ENCODE measurements at regions not wholly inside any gene's neighbourhood (a gene's known extent, or its start where the extent isn't known, plus 50 kb on each side); places are given as distances from the start of the nearest gene placed in this dataset.

- DNase-seq (ENCODE audit: low spot score), result no peak
Observed at GRCh38 chr18:1564793-1565192, 660.1 kb downstream of the ADCYAP1 start.

- no peak for DNase-seq (ENCODE audit: low spot score)
Observed at GRCh38 chr18:1571206-1571605, 666.5 kb downstream of the ADCYAP1 start.

DNA sequence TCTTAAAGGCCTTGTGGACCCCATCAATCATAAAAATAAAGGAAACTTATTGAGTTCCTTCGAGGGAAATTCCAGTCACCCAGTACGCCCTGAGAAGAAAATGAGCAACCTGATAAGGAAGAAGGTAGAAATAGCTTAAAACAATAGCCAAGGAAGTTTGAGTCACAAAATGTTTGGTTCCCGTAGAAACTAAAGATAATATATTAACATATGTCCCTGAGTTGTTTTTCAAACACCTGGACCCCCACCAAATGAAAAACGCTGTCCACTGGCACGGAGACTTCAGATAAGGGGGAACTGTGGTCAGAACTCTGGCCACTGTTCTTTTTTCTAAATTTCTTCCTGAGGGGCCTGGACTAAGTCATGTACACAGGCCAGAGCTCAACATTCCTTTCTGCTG is 669.1 kb downstream of the ADCYAP1 start:
- no peak for DNase-seq (ENCODE audit: low spot score)

DNA sequence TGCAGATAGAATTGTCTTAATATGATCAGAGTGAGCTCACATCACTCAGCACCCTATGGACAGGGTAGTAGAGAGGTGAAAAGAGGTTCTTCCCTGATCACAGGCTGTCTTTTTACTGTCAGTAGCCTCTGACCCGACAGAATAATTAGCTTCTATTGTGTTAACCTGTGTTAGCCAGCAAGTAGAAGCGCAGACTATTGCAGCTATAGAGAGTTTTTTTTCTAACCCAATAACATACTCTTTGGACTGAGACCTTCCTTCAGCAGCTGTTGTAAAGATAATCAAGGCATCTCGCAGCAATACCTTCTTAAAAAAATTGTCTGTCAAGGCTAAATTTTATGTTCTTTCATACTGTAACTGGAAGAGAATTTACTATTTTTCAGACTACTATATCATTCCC is 670.4 kb downstream of the ADCYAP1 start:
- DNase-seq (ENCODE audit: low spot score), result no peak

GRCh38 chr18:1578505-1578904 is 673.8 kb downstream of the ADCYAP1 start:
- DNase-seq (ENCODE audit: low spot score), result no peak

DNA sequence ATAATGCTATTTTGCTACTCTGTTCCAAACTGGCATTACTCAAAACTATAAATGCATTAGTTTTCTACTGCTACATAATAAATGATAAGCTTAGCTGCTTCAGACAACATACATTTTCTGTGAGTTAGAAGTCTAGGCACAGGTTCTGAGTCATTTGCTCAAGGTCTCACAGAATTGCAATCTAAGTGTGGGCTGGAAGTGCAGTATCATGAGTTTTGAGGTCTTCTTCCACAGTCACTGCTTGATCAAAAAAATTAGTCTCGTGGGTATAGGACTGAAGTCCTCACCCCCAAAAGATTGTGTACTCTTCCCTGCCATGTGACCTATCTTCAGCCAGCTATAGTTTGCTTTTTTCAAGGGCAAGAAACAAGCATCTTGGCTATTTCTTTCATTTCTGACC is 676.9 kb downstream of the ADCYAP1 start:
- DNase-seq (ENCODE audit: low spot score), result no peak

DNA sequence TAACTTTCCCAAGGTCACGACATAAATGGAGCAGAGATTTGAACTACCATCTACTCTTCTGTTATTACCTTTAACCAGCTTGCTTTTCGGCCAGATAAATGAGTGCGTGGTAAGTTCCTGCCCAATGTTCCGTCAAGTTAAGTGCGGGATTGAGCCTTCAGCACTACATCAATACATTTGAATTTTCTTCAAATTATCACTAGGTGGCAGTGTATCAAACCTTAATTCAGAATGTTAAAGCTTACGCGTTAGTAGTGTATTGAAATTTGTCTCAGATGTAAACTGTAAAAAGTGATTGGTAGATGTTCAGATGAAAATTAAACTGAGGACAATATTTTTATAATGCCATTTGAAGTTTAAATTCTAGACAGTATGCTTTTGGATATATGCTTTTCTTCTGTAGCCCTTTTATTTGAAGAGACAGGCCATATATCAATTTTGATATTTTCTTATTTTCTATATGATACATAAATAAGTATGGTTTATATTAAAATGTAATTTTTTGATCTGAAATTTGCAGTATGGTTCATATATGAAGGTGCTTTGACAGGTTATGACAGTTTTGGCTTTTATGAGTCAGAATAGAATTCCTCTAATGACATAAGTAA is 681.3 kb downstream of the ADCYAP1 start:
- peak; percentile 51 for DNase-seq (ENCODE audit: low spot score)

GRCh38 chr18:1593091-1593490 is 688.4 kb downstream of the ADCYAP1 start:
- DNase-seq (ENCODE audit: low spot score), result no peak

DNA sequence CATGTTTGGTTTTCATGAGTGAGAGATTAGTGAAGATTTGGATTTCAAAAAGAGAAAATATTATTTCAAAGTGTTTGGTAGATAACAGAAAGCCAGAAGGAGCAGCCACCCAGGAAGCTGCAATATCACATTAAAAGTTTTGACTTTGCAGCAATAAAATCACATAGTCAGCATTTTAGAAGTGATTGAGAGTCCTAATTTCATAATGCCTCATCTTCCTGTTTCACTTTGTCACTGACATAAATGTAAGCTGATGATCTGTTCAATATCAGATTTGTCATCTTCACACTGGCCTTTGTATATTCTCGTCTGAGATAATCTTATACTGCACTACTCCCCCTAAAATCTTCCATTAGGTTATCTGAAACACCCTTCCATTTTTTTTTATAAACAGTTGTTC is 690.5 kb downstream of the ADCYAP1 start:
- DNase-seq (ENCODE audit: low spot score), result no peak

GRCh38 chr18:1599196-1599595 is 694.5 kb downstream of the ADCYAP1 start:
- DNase-seq (ENCODE audit: low spot score), result no peak

DNA sequence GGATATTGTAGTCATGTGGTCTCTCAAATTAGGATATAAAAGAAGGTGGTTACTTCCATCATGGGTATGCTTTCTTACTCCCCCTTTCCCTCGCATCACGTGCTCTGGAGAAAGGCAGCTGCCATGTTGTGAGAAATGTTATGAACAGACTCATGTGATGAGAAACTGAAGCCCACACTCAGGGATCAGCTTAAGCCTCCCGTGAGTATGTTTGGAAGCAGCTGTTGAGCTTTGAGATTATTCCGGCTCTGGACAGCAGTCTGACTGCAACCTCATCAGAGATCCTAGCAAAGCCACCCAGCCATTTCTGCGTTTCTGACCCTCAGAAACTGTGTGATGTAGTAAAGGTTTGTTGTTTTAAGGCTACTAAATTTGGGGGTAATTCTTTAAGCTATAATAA is 700.1 kb downstream of the ADCYAP1 start:
- no peak for DNase-seq (ENCODE audit: low spot score)

GRCh38 chr18:1618364-1618763 is 713.7 kb downstream of the ADCYAP1 start:
- no peak for DNase-seq (ENCODE audit: low spot score)

- DNase-seq (ENCODE audit: low spot score), result no peak
Observed at GRCh38 chr18:1619507-1619906, 714.8 kb downstream of the ADCYAP1 start.

DNA sequence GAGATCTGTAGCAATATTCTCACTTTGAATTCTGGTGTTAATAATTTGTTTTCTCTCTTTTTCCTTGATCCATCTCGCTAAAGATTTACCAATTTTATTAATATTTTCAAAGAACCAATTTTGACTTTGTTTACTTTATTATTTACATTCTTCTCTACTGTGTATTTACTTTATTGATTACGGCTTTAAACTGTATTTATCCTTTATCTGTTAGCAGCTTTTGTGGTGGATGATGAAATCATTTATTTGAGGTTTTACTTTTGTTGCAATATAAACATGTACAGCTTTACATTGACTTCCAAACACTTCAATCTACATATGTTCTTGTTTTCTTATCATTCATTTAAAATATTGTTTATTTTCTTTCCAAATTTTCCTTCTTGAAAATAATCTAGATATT is 719.9 kb downstream of the ADCYAP1 start:
- DNase-seq (ENCODE audit: low spot score), result no peak

DNA sequence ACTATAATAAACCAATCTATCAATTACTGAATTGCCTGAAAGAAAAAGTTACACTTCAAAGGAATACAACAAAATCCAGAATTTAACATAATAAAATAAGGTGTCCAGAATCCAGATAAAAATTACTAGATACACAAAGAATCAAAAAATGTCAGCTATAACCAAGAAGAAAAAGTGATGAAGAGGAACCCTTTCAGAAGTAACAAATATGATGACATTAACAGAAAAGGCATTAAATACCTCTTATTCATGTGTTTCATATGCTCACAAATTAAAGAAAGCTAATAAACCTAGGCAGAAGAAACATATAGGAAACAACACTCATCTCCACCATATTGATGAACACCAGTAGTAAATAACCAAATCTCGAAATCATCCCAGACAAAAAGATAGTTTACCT is 722.8 kb downstream of the ADCYAP1 start:
- DNase-seq (ENCODE audit: low spot score), result no peak

DNA sequence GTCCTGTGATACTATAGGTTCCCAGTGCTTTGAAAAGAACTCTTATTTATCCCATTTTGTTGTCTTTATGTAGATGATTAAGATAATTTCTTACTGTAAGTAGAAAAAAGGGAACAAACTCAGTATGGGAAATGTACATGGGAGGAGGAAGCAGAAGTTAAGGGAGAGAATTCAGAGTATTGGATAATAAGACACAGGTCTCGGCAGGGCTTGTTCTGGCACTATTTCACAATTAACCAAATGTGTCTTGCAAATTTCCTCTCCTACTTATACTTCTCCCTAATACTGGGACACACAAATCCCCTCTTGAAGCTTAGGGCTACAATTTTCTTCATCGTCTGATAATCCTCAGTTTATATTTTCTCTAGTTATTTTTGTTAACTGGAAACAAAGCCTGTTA is 744.0 kb downstream of the ADCYAP1 start:
- no peak for DNase-seq (ENCODE audit: low spot score)

DNA sequence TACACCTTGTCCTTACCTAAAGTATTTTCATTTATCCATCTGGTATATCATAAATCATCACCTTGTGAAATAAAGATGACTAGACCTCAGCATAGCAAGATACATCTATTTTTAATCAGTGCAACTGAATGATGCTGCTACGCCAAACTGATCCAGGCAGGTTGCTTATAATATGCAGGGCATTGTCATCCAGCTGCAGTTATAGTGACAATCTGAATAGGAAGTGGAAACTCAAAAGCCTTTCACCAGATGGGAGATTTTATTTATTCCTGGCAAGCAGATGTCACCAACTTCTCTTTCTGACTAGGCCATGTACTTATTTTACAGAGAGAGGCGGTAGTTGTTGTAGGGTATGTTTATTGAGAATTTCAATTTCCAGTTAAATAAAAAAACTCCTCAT is 747.3 kb downstream of the ADCYAP1 start:
- DNase-seq (ENCODE audit: low spot score), result no peak

GRCh38 chr18:1653873-1654272 is 749.2 kb downstream of the ADCYAP1 start:
- DNase-seq (ENCODE audit: low spot score), result no peak

GRCh38 chr18:1657876-1658275 is 753.2 kb downstream of the ADCYAP1 start:
- DNase-seq (ENCODE audit: low spot score), result no peak

GRCh38 chr18:1658908-1659566 is 754.4 kb downstream of the ADCYAP1 start:
- DNase-seq (ENCODE audit: low spot score), result no peak

GRCh38 chr18:1663879-1664705 is 759.4 kb downstream of the ADCYAP1 start:
- DNase-seq (ENCODE audit: low spot score), result peak; percentile 42

DNA sequence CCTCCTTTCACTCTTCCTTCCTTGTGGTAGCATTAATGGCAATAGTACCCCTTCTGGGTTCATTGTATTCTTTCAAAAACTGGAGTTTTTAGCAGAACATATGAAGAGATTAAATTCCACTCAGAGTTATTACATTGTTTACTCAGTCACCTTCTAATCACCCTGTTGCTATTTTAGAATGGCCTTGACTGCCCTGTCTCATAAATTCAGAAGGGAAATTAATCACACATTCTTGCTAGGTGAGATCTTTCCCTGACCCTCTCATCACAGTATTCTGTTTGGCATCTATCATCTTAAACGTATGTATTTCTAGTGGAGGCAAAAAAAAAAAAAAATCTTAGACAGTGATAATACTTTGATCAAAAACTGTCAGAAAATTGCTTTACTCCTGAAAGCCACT is 760.4 kb downstream of the ADCYAP1 start:
- no peak for DNase-seq (ENCODE audit: low spot score)

DNA sequence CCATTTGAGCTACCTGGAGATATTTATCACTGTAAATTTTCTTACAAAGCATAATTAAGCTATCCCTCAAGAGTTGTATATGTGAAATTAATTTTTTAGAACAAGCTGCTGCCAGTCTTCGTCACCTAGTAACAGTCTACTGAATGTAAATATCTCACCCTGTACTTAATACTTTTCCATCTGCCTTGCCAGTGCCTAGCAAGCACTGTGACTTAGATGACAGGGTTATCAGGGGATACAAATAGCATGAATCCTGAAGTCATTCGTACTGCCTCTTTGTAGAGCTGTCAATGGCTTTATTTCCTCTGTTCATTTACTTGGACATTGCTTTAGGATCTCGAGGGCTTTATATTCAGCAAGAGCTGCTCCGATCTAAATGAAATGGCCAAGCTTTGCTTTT is 763.6 kb downstream of the ADCYAP1 start:
- DNase-seq (ENCODE audit: low spot score), result no peak

Measured in SW480 (cell line).